ENCODE measurements at regions not wholly inside any gene's neighbourhood (a gene's known extent, or its start where the extent isn't known, plus 50 kb on each side); places are given as distances from the start of the nearest gene placed in this dataset.

GRCh38 chr2:8153258-8153718, 528.6 kb upstream of the ID2 start:
- DNase-seq (ENCODE audit: low spot score): no peak

- no peak for DNase-seq (ENCODE audit: low spot score)
These were observed 527.6 kb upstream of the ID2 start for GRCh38 chr2:8154270-8154669.

- DNase-seq (ENCODE audit: low spot score): no peak
These were observed 526.9 kb upstream of the ID2 start for GRCh38 chr2:8154936-8155335.

GRCh38 chr2:8157621-8158430, 524.0 kb upstream of the ID2 start:
- DNase-seq (ENCODE audit: low spot score): no peak

GRCh38 chr2:8158711-8159110, 523.1 kb upstream of the ID2 start:
- DNase-seq (ENCODE audit: low spot score): no peak

- DNase-seq (ENCODE audit: low spot score): no peak
These were observed 522.5 kb upstream of the ID2 start for GRCh38 chr2:8159211-8159965.

GRCh38 chr2:8159966-8160603, 521.8 kb upstream of the ID2 start:
- DNase-seq (ENCODE audit: low spot score): no peak

- DNase-seq (ENCODE audit: low spot score): no peak
These were observed 520.9 kb upstream of the ID2 start for GRCh38 chr2:8160959-8161358.

- DNase-seq (ENCODE audit: low spot score): no peak
These were observed 519.3 kb upstream of the ID2 start for GRCh38 chr2:8162552-8162951.

- DNase-seq (ENCODE audit: low spot score): no peak
These were observed 516.3 kb upstream of the ID2 start for GRCh38 chr2:8165550-8165949.

- DNase-seq (ENCODE audit: low spot score): no peak
These were observed 513.7 kb upstream of the ID2 start for GRCh38 chr2:8168022-8168717.

- DNase-seq (ENCODE audit: low spot score): no peak
These were observed 512.9 kb upstream of the ID2 start for GRCh38 chr2:8168876-8169424.

GRCh38 chr2:8169443-8169842, 512.4 kb upstream of the ID2 start:
- DNase-seq (ENCODE audit: low spot score): no peak

GRCh38 chr2:8170552-8171327, 511.1 kb upstream of the ID2 start:
- no peak for DNase-seq (ENCODE audit: low spot score)

GRCh38 chr2:8171608-8172007, 510.2 kb upstream of the ID2 start:
- no peak for DNase-seq (ENCODE audit: low spot score)

GRCh38 chr2:8172661-8173060, 509.2 kb upstream of the ID2 start:
- DNase-seq (ENCODE audit: low spot score): no peak

- no peak for DNase-seq (ENCODE audit: low spot score)
These were observed 507.1 kb upstream of the ID2 start for GRCh38 chr2:8174641-8175257.

GRCh38 chr2:8176887-8177286, 505.0 kb upstream of the ID2 start:
- DNase-seq (ENCODE audit: low spot score): no peak

GRCh38 chr2:8177566-8177965, 504.3 kb upstream of the ID2 start:
- DNase-seq (ENCODE audit: low spot score): no peak

- DNase-seq (ENCODE audit: low spot score): no peak
These were observed 502.9 kb upstream of the ID2 start for GRCh38 chr2:8178911-8179310.

Measured in SK-N-DZ (cell line).